GM21529 (cell line): ENCODE measurements at regions not wholly inside any gene's neighbourhood (a gene's known extent, or its start where the extent isn't known, plus 50 kb on each side); places are given as distances from the start of the nearest gene placed in this dataset.
A peak's percentile ranks its signal among the peaks of the same experiment; 100 is the strongest.

Source experiments
- ATAC-seq: cut with Tn5 transposase; IDR thresholded peaks from one replicate; pipeline ENCODE4 v1.9.1; 2021; ENCODE audit not compliant: unreplicated experiment

GRCh38 chr2:216808805-216809425 is 50.9 kb downstream of the TNP1 start:
- ATAC-seq = no peak

- no peak for ATAC-seq
These were observed 52.0 kb downstream of the TNP1 start for GRCh38 chr2:216807857-216808272.

- ATAC-seq = no peak
These were observed 55.2 kb downstream of the TNP1 start for GRCh38 chr2:216804357-216805350.

GRCh38 chr2:216803791-216804190 is 56.1 kb downstream of the TNP1 start:
- ATAC-seq = no peak

- no peak for ATAC-seq
These were observed 57.2 kb downstream of the TNP1 start for GRCh38 chr2:216802516-216803215.

GRCh38 chr2:216800836-216801235 is 59.0 kb downstream of the TNP1 start:
- no peak for ATAC-seq

GRCh38 chr2:216799873-216800431 is 59.9 kb downstream of the TNP1 start:
- ATAC-seq = no peak

GRCh38 chr2:216796115-216796840 is 63.6 kb downstream of the TNP1 start:
- no peak for ATAC-seq

GRCh38 chr2:216793386-216793785 is 66.5 kb downstream of the TNP1 start:
- no peak for ATAC-seq

- no peak for ATAC-seq
These were observed 67.4 kb downstream of the TNP1 start for GRCh38 chr2:216792222-216793021.

- ATAC-seq = no peak
These were observed 68.6 kb downstream of the TNP1 start for GRCh38 chr2:216791303-216791702.

- no peak for ATAC-seq
These were observed 70.8 kb downstream of the TNP1 start for GRCh38 chr2:216789081-216789480.

GRCh38 chr2:216787851-216788540 is 71.9 kb downstream of the TNP1 start:
- no peak for ATAC-seq

- no peak for ATAC-seq
These were observed 73.2 kb downstream of the TNP1 start for GRCh38 chr2:216786676-216787075.

GRCh38 chr2:216784456-216784855 is 75.4 kb downstream of the TNP1 start:
- no peak for ATAC-seq

- no peak for ATAC-seq
These were observed 78.2 kb downstream of the TNP1 start for GRCh38 chr2:216781709-216782108.

- no peak for ATAC-seq
These were observed 79.0 kb downstream of the TNP1 start for GRCh38 chr2:216780843-216781242.

- peak; percentile 99 for ATAC-seq
These were observed 82.1 kb downstream of the TNP1 start for GRCh38 chr2:216777637-216778273.
